Parathyroid adenoma (tissue), 2 donors: ENCODE measurements at regions not wholly inside any gene's neighbourhood (a gene's known extent, or its start where the extent isn't known, plus 50 kb on each side); places are given as distances from the start of the nearest gene placed in this dataset.
"Not testable (repeated sequence)": the region's sequence is repeated elsewhere in the genome, so short reads cannot be mapped to it uniquely, and the experiment has no call there.

Experiments used
- H2AFZ ChIP-seq: fragments of 300-600 bp; sonication (generic); one replicate; pipeline ENCODE4 v1.7.0; 2017; ENCODE audit warnings: antibody characterized with exemption, mild to moderate bottlenecking
- H3K27ac ChIP-seq: fragments of 300-600 bp; sonication (generic); one replicate; pipeline ENCODE4 v1.7.0; 2017
- H3K27me3 ChIP-seq: fragments of 300-600 bp; sonication (generic); one replicate; pipeline ENCODE4 v1.7.0; 2017; ENCODE audit warnings: low read length; ENCODE audit not compliant: control insufficient read depth, insufficient read depth
- H3K36me3 ChIP-seq: fragments of 300-600 bp; sonication (generic); one replicate; pipeline ENCODE4 v1.7.0; 2017; ENCODE audit warnings: low read length; ENCODE audit not compliant: control insufficient read depth, insufficient read depth
- H3K4me1 ChIP-seq: fragments of 300-600 bp; sonication (generic); one replicate; pipeline ENCODE4 v1.7.0; 2017; ENCODE audit warnings: control low read depth
- H3K4me2 ChIP-seq: fragments of 300-600 bp; sonication (generic); one replicate; pipeline ENCODE4 v1.7.0; 2017; ENCODE audit warnings: low read length
- H3K4me3 ChIP-seq: fragments of 300-600 bp; sonication (generic); one replicate; pipeline ENCODE4 v1.7.0; 2017; ENCODE audit warnings: low read depth, low read length
- H3K79me2 ChIP-seq: fragments of 300-600 bp; sonication (generic); one replicate; pipeline ENCODE4 v1.7.0; 2017; ENCODE audit warnings: control low read depth
- H3K9ac ChIP-seq: fragments of 300-600 bp; sonication (generic); one replicate; pipeline ENCODE4 v1.7.0; 2017; ENCODE audit warnings: mild to moderate bottlenecking
- H3K9me3 ChIP-seq: fragments of 300-600 bp; sonication (generic); one replicate; pipeline ENCODE4 v1.7.0; 2017; ENCODE audit warnings: low read length; ENCODE audit not compliant: control insufficient read depth
- CTCF ChIP-seq: fragments of 300-600 bp; sonication (generic); IDR thresholded peaks from one replicate; pipeline ENCODE4 v1.7.0; 2017; ENCODE audit warnings: antibody characterized with exemption, mild to moderate bottlenecking
- donor health status: primary hyperparathyroidism.

GRCh38 chr12:85626001-85626783, 210.0 kb downstream of the RASSF9 start:
- no peak overlapping the region for H3K4me2 ChIP-seq
- H2AFZ ChIP-seq: no peak overlapping the region
- no peak for TF ChIP-seq CTCF
- no peaks in the 10 kb centered on the region for H3K27me3 ChIP-seq
- no peaks in the 10 kb centered on the region for H3K4me1 ChIP-seq
- no peak overlapping the region for H3K27ac ChIP-seq
- H3K9ac ChIP-seq: no peak overlapping the region
- no peaks in the 10 kb centered on the region for H3K79me2 ChIP-seq
- H3K9me3 ChIP-seq: no peaks in the 10 kb centered on the region
- no peaks in the 10 kb centered on the region for H3K36me3 ChIP-seq
- no peak overlapping the region for H3K4me3 ChIP-seq

- Histone ChIP-seq H3K4me3 (no peak overlapping the region), H3K36me3 (no peaks in the 10 kb centered on the region)
- TF ChIP-seq CTCF: no peak
These were observed 209.4 kb downstream of the RASSF9 start for GRCh38 chr12:85626784-85627171.

GRCh38 chr12:85627584-85627983, 208.6 kb downstream of the RASSF9 start:
- Histone ChIP-seq H3K27me3 (no peaks in the 10 kb centered on the region), H3K36me3 (no peaks in the 10 kb centered on the region), H3K4me2 (no peak overlapping the region), H3K4me1 (no peaks in the 10 kb centered on the region), H2AFZ (no peak overlapping the region), H3K79me2 (no peaks in the 10 kb centered on the region), H3K4me3 (no peak overlapping the region), H3K9ac (no peak overlapping the region), H3K27ac (no peak overlapping the region), H3K9me3 (no peaks in the 10 kb centered on the region)
- no peak for TF ChIP-seq CTCF

More at GRCh38 chr12:85626784-85627171, 209.4 kb downstream of the RASSF9 start:
- H3K27ac ChIP-seq: no peak overlapping the region
- no peak overlapping the region for H3K4me2 ChIP-seq
- no peaks in the 10 kb centered on the region for H3K4me1 ChIP-seq
- H3K9ac ChIP-seq: no peak overlapping the region
- no peaks in the 10 kb centered on the region for H3K9me3 ChIP-seq
- H3K79me2 ChIP-seq: no peaks in the 10 kb centered on the region
- H3K27me3 ChIP-seq: no peaks in the 10 kb centered on the region
- no peak overlapping the region for H2AFZ ChIP-seq

GRCh38 chr12:85628562-85628961, 207.6 kb downstream of the RASSF9 start:
- not testable (repeated sequence) for H3K36me3 ChIP-seq, H3K4me2 ChIP-seq, H3K4me3 ChIP-seq, H2AFZ ChIP-seq, H3K27me3 ChIP-seq, H3K9ac ChIP-seq, H3K79me2 ChIP-seq, H3K4me1 ChIP-seq, H3K27ac ChIP-seq, H3K9me3 ChIP-seq

- H3K9me3 ChIP-seq: no peaks in the 10 kb centered on the region
- no peaks in the 10 kb centered on the region for H3K36me3 ChIP-seq
- H3K4me1 ChIP-seq: no peaks in the 10 kb centered on the region
- H3K27me3 ChIP-seq: no peaks in the 10 kb centered on the region
- H3K27ac ChIP-seq: no peak overlapping the region
- H3K4me3 ChIP-seq: no peak overlapping the region
- no peak for TF ChIP-seq CTCF
- no peak overlapping the region for H3K9ac ChIP-seq
- no peak overlapping the region for H3K4me2 ChIP-seq
- H3K79me2 ChIP-seq: no peaks in the 10 kb centered on the region
- H2AFZ ChIP-seq: no peak overlapping the region
These were observed 205.4 kb downstream of the RASSF9 start for GRCh38 chr12:85630851-85631250.
